ENCODE measurements at regions not wholly inside any gene's neighbourhood (a gene's known extent, or its start where the extent isn't known, plus 50 kb on each side); places are given as distances from the start of the nearest gene placed in this dataset.

- Mint-ChIP-seq H3K4me1 (ENCODE audit: low read depth) (no peaks in the 10 kb centered on the region), H3K9me3 (no peaks in the 10 kb centered on the region), H3K27me3 (peaks cover 17% of the 10 kb centered on the region), H3K27ac (no peak overlapping the region), H3K36me3 (ENCODE audit: low read depth) (no peaks in the 10 kb centered on the region), H3K4me3 (no peak overlapping the region)
- ChIA-PET POLR2A (no interaction called here), CTCF (no interaction called here)
- intact Hi-C loops (cut with DNase I, micrococcal nuclease): no loop called here
- ATAC-seq (ENCODE audit: poor library complexity) (no peak), DNase-seq (no peak)
- Histone ChIP-seq H3K27ac (ENCODE audit: low read depth in 1 of 2, low read length in 2 of 2) (no peak overlapping the region), H3K36me3 (ENCODE audit: insufficient read depth, low read length) (no peaks in the 10 kb centered on the region), H3K4me1 (ENCODE audit: insufficient read depth, low read length) (no peaks in the 10 kb centered on the region), H3K9me3 (ENCODE audit: control insufficient read depth in 1 of 2, insufficient read depth in 1 of 2, low read length in 2 of 2) (no peaks in the 10 kb centered on the region), H3K27me3 (ENCODE audit: control insufficient read depth in 1 of 2, insufficient read depth in 2 of 2, low read length in 2 of 2) (peaks cover 5 to 7% of the 10 kb centered on the region in 2 experiments), H3K4me3 (ENCODE audit: low read length) (no peak overlapping the region)
- TF ChIP-seq CTCF (IDR thresholded peaks at IDR 0.05): no peak
These were observed 1184.8 kb downstream of the GATA3 start for GRCh38 chr10:9239298-9239697.

GRCh38 chr10:9243941-9244411 lies 1189.5 kb downstream of the GATA3 start:
- DNase-seq (no peak), ATAC-seq (ENCODE audit: poor library complexity) (no peak)
- no peak overlapping the region for H3K27ac Mint-ChIP-seq
- no peak overlapping the region for H3K27ac ChIP-seq (ENCODE audit: low read depth in 1 of 2, low read length in 2 of 2)
- H3K36me3 ChIP-seq (ENCODE audit: insufficient read depth, low read length): no peaks in the 10 kb centered on the region
- ChIA-PET CTCF (no interaction called here), POLR2A (no interaction called here)
- no peaks in the 10 kb centered on the region for H3K4me1 ChIP-seq (ENCODE audit: insufficient read depth, low read length)
- TF ChIP-seq CTCF (IDR thresholded peaks at IDR 0.05): no peak
- peaks cover 13 to 16% of the 10 kb centered on the region in 2 experiments for H3K27me3 ChIP-seq (ENCODE audit: control insufficient read depth in 1 of 2, insufficient read depth in 2 of 2, low read length in 2 of 2)
- no peaks in the 10 kb centered on the region for H3K9me3 Mint-ChIP-seq
- H3K36me3 Mint-ChIP-seq (ENCODE audit: low read depth): no peaks in the 10 kb centered on the region
- no peak overlapping the region for H3K4me3 ChIP-seq (ENCODE audit: low read length)
- no peaks in the 10 kb centered on the region for H3K4me1 Mint-ChIP-seq (ENCODE audit: low read depth)
- H3K4me3 Mint-ChIP-seq: no peak overlapping the region
- peaks cover 32% of the 10 kb centered on the region for H3K27me3 Mint-ChIP-seq
- intact Hi-C loops (cut with DNase I, micrococcal nuclease): no loop called here
- no peaks in the 10 kb centered on the region for H3K9me3 ChIP-seq (ENCODE audit: control insufficient read depth in 1 of 2, insufficient read depth in 1 of 2, low read length in 2 of 2)

GRCh38 chr10:9244864-9245263 lies 1190.4 kb downstream of the GATA3 start:
- ChIA-PET CTCF (no interaction called here), POLR2A (no interaction called here)
- Histone ChIP-seq H3K4me3 (ENCODE audit: low read length) (no peak overlapping the region), H3K36me3 (ENCODE audit: insufficient read depth, low read length) (no peaks in the 10 kb centered on the region), H3K27ac (ENCODE audit: low read depth in 1 of 2, low read length in 2 of 2) (no peak overlapping the region), H3K4me1 (ENCODE audit: insufficient read depth, low read length) (no peaks in the 10 kb centered on the region), H3K9me3 (ENCODE audit: control insufficient read depth in 1 of 2, insufficient read depth in 1 of 2, low read length in 2 of 2) (no peaks in the 10 kb centered on the region), H3K27me3 (ENCODE audit: control insufficient read depth in 1 of 2, insufficient read depth in 2 of 2, low read length in 2 of 2) (peaks cover 13 to 16% of the 10 kb centered on the region in 2 experiments)
- no peak for ATAC-seq (ENCODE audit: poor library complexity)
- Mint-ChIP-seq H3K4me3 (no peak overlapping the region), H3K27me3 (peaks cover 28% of the 10 kb centered on the region), H3K27ac (no peak overlapping the region), H3K9me3 (no peaks in the 10 kb centered on the region), H3K4me1 (ENCODE audit: low read depth) (no peaks in the 10 kb centered on the region), H3K36me3 (ENCODE audit: low read depth) (no peaks in the 10 kb centered on the region)
- no peak for TF ChIP-seq CTCF (IDR thresholded peaks at IDR 0.05)
- intact Hi-C loops (cut with DNase I, micrococcal nuclease): no loop called here
- no peak for DNase-seq

Measured in CD4-positive, alpha-beta T cell (primary cell).